Peyer's patch (tissue), 4 donors: ENCODE measurements at regions not wholly inside any gene's neighbourhood (a gene's known extent, or its start where the extent isn't known, plus 50 kb on each side); places are given as distances from the start of the nearest gene placed in this dataset.

Experiments used
- DNase-seq, 3 donors: peaks; one replicate each; pipeline ENCODE4 v3.0.0-alpha.2; 2017 to 2019
- H3K27ac ChIP-seq, 4 donors: fragments of 200-600 bp; sonication (generic); one replicate each; pipeline ENCODE4 v1.5.1; 2016 to 2019
- H3K27me3 ChIP-seq, 2 donors: fragments of 200-600 bp; sonication (generic); one replicate each; pipeline ENCODE4 v1.5.1; 2019
- H3K36me3 ChIP-seq, 3 donors: fragments of 200-600 bp; sonication (generic); one replicate each; pipeline ENCODE4 v1.5.1; 2016 to 2019
- H3K4me1 ChIP-seq, 4 donors: fragments of 200-600 bp; sonication (generic); one replicate each; pipeline ENCODE4 v1.5.1; 2016 to 2019
- H3K4me3 ChIP-seq, 4 donors: fragments of 200-600 bp; sonication (generic); 1 replicate in 3 of 4; 2 replicates in 1 of 4; pipeline ENCODE4 v1.5.1; 2016 to 2019; ENCODE audit warnings: mild to moderate bottlenecking in 1 of 4
- H3K9me3 ChIP-seq, 4 donors: fragments of 200-600 bp; sonication (generic); one replicate each; pipeline ENCODE4 v1.5.1; 2016 to 2019; ENCODE audit warnings: mild to moderate bottlenecking in 1 of 4
- CTCF ChIP-seq, 6 experiments: fragments of 450-650 bp in 4 of 6; fragments of 200-600 bp in 2 of 6; sonication (generic) in 1 of 6; IDR thresholded peaks; one replicate each; pipeline ENCODE4 v1.5.1; 2017 to 2019; ENCODE audit warnings: antibody characterized with exemption in 6 of 6, mild to moderate bottlenecking in 3 of 6, moderate library complexity in 1 of 6
- POLR2A ChIP-seq, 2 donors: fragments of 450-650 bp; IDR thresholded peaks; one replicate each; pipeline ENCODE4 v1.5.1; 2017; ENCODE audit warnings: antibody characterized with exemption in 2 of 2, mild to moderate bottlenecking in 2 of 2, moderate library complexity in 2 of 2

GRCh38 chr3:104402902-104403301 lies 963.8 kb upstream of the ALCAM start:
- no peak for TF ChIP-seq POLR2A (IDR thresholded peaks at IDR 0.05)
- no peaks in the 10 kb centered on the region for H3K9me3 ChIP-seq

GRCh38 chr3:104411757-104412156 lies 955.0 kb upstream of the ALCAM start:
- H3K27me3 ChIP-seq, result no peaks in the 10 kb centered on the region
- H3K36me3 ChIP-seq, result no peaks in the 10 kb centered on the region
- no peaks in the 10 kb centered on the region for H3K9me3 ChIP-seq
- DNase-seq, result no peak
- no peaks in the 10 kb centered on the region for H3K4me1 ChIP-seq
- no peak overlapping the region for H3K27ac ChIP-seq
- H3K4me3 ChIP-seq, result no peak overlapping the region
- TF ChIP-seq CTCF (IDR thresholded peaks at IDR 0.05) (no peak), POLR2A (IDR thresholded peaks at IDR 0.05) (no peak)

More at GRCh38 chr3:104402902-104403301, 963.8 kb upstream of the ALCAM start:
- no peak for DNase-seq
- Histone ChIP-seq H3K27ac (no peak overlapping the region), H3K27me3 (no peaks in the 10 kb centered on the region), H3K36me3 (no peaks in the 10 kb centered on the region), H3K4me3 (no peak overlapping the region), H3K4me1 (no peaks in the 10 kb centered on the region)

- Histone ChIP-seq H3K4me1 (no peaks in the 10 kb centered on the region), H3K4me3 (no peak overlapping the region), H3K27me3 (no peaks in the 10 kb centered on the region), H3K27ac (no peak overlapping the region), H3K36me3 (no peaks in the 10 kb centered on the region), H3K9me3 (no peaks in the 10 kb centered on the region)
- no peak for TF ChIP-seq POLR2A (IDR thresholded peaks at IDR 0.05)
- TF ChIP-seq CTCF (IDR thresholded peaks at IDR 0.05), result no peak
- DNase-seq, result no peak
These were observed 953.8 kb upstream of the ALCAM start for GRCh38 chr3:104412608-104413580.

- TF ChIP-seq CTCF (IDR thresholded peaks at IDR 0.05), result no peak
- TF ChIP-seq POLR2A (IDR thresholded peaks at IDR 0.05), result no peak
- H3K4me3 ChIP-seq, result no peak overlapping the region
- no peak for DNase-seq
- no peaks in the 10 kb centered on the region for H3K9me3 ChIP-seq
- H3K27me3 ChIP-seq, result no peaks in the 10 kb centered on the region
- H3K36me3 ChIP-seq, result no peaks in the 10 kb centered on the region
- H3K4me1 ChIP-seq, result no peaks in the 10 kb centered on the region
- H3K27ac ChIP-seq, result no peak overlapping the region
These were observed 938.3 kb upstream of the ALCAM start for GRCh38 chr3:104428337-104428925.

- H3K4me3 ChIP-seq, result no peak overlapping the region
- DNase-seq, result no peak
- TF ChIP-seq POLR2A (IDR thresholded peaks at IDR 0.05), result no peak
- TF ChIP-seq CTCF (IDR thresholded peaks at IDR 0.05), result no peak
- H3K27me3 ChIP-seq, result no peaks in the 10 kb centered on the region
- H3K9me3 ChIP-seq, result no peaks in the 10 kb centered on the region
- no peaks in the 10 kb centered on the region for H3K4me1 ChIP-seq
- H3K36me3 ChIP-seq, result no peaks in the 10 kb centered on the region
- H3K27ac ChIP-seq, result no peak overlapping the region
These were observed 937.0 kb upstream of the ALCAM start for GRCh38 chr3:104429727-104430126.

GRCh38 chr3:104436506-104436905 lies 930.2 kb upstream of the ALCAM start:
- Histone ChIP-seq H3K27me3 (no peaks in the 10 kb centered on the region), H3K36me3 (no peaks in the 10 kb centered on the region), H3K4me1 (no peaks in the 10 kb centered on the region), H3K9me3 (no peaks in the 10 kb centered on the region), H3K4me3 (no peak overlapping the region), H3K27ac (no peak overlapping the region)
- no peak for DNase-seq
- TF ChIP-seq CTCF (IDR thresholded peaks at IDR 0.05), result no peak
- TF ChIP-seq POLR2A (IDR thresholded peaks at IDR 0.05), result no peak
